ENCODE measurements at regions not wholly inside any gene's neighbourhood (a gene's known extent, or its start where the extent isn't known, plus 50 kb on each side); places are given as distances from the start of the nearest gene placed in this dataset.
"Not testable (repeated sequence)": the region's sequence is repeated elsewhere in the genome, so short reads cannot be mapped to it uniquely, and the experiment has no call there.

DNA sequence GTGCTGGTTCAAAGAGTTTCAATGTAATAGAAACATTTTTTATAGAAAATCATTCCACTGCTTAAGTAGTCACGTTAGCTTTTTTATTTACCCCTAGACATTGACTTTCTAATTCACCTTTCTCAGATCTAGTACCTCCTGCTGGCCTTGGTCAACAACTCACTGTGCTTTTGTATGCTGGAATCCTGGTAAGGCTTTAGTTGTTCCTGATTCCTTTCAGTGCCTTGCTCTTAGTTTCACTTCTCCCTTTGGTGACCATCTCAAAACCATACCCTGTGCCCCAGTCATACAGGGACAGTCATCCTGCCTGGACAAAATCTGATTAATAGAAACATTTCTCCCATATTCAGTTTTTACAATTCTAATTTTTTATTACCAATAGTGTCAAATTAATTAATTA lies 130.2 kb downstream of the GPR37 start:
- intact Hi-C loops (cut with DNase I): no loop called here
- Histone ChIP-seq H3K36me3 (no peaks in the 10 kb centered on the region), H3K4me3 (no peak overlapping the region), H3K9me3 (no peaks in the 10 kb centered on the region), H3K27me3 (no peaks in the 10 kb centered on the region), H3K4me1 (ENCODE audit: insufficient read depth) (no peaks in the 10 kb centered on the region), H3K27ac (no peak overlapping the region)
- WGBS, 3 donors: 37 to 60% (median 43%) methylated on average over 1 of the region's 1 CpG
- no peak for DNase-seq
- no peak for TF ChIP-seq EP300 (IDR thresholded peaks at IDR 0.05)
- no peak for TF ChIP-seq POLR2A (IDR thresholded peaks at IDR 0.05)
- TF ChIP-seq, protein P1, sequence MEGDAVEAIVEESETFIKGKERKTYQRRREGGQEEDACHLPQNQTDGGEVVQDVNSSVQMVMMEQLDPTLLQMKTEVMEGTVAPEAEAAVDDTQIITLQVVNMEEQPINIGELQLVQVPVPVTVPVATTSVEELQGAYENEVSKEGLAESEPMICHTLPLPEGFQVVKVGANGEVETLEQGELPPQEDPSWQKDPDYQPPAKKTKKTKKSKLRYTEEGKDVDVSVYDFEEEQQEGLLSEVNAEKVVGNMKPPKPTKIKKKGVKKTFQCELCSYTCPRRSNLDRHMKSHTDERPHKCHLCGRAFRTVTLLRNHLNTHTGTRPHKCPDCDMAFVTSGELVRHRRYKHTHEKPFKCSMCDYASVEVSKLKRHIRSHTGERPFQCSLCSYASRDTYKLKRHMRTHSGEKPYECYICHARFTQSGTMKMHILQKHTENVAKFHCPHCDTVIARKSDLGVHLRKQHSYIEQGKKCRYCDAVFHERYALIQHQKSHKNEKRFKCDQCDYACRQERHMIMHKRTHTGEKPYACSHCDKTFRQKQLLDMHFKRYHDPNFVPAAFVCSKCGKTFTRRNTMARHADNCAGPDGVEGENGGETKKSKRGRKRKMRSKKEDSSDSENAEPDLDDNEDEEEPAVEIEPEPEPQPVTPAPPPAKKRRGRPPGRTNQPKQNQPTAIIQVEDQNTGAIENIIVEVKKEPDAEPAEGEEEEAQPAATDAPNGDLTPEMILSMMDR (IDR thresholded peaks at IDR 0.05): no peak

DNA sequence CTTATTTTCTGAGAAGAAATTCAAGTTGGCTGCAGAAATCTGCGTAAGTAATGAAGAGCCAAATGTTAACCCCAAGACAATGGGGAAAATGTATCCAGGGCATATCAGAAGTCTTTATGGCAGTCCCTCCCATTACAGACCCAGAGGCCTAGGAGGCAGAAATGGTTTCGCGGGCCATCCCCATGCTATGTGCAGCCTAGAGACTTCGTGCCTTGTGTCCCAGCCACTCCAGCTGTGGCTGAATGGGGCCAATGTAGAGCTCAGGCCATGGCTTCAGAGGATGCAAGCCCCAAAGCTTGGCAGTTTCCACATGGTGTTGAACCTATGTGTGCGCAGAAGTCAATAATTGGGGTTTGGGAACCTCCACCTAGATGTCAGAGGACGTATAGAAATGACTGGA lies 131.9 kb downstream of the GPR37 start:
- Histone ChIP-seq H3K27me3 (no peaks in the 10 kb centered on the region), H3K9me3 (no peaks in the 10 kb centered on the region), H3K4me1 (ENCODE audit: insufficient read depth) (no peaks in the 10 kb centered on the region), H3K4me3 (no peak overlapping the region), H3K27ac (no peak overlapping the region), H3K36me3 (no peaks in the 10 kb centered on the region)
- WGBS, 3 donors: 78 to 90% (median 90%) methylated on average over 6 of the region's 6 CpGs
- no peak for DNase-seq
- intact Hi-C loops (cut with DNase I): no loop called here
- no peak for TF ChIP-seq POLR2A (IDR thresholded peaks at IDR 0.05)
- no peak for TF ChIP-seq EP300 (IDR thresholded peaks at IDR 0.05)
- TF ChIP-seq, protein P1 (IDR thresholded peaks at IDR 0.05): no peak

DNA sequence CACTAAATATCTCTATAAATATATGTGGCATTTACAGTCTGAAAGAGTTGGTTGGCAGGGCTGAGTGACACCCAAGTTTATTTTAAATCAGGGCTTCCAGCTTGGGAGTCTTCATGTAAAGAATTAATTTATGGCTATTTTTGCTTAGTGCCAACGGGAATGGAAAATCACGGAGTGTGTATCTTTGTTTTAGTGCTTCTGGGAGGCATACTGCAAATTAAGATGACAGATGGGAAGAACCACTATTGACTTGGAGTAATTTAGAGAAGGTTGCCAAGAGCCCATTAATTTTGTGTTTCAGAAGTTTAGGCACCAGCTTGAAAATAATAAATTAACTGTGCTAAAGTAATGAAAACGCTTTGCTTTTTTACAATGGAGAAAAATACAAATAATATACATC lies 135.2 kb downstream of the GPR37 start:
- Histone ChIP-seq H3K36me3 (no peaks in the 10 kb centered on the region), H3K4me3 (no peak overlapping the region), H3K9me3 (no peaks in the 10 kb centered on the region), H3K27ac (no peak overlapping the region), H3K27me3 (no peaks in the 10 kb centered on the region), H3K4me1 (ENCODE audit: insufficient read depth) (no peaks in the 10 kb centered on the region)
- intact Hi-C loops (cut with DNase I): no loop called here
- WGBS, 3 donors: 8 to 25% (median 13%) methylated on average over 3 of the region's 3 CpGs
- no peak for DNase-seq
- TF ChIP-seq, protein P1 (IDR thresholded peaks at IDR 0.05): no peak
- TF ChIP-seq POLR2A (IDR thresholded peaks at IDR 0.05) (no peak), EP300 (IDR thresholded peaks at IDR 0.05) (no peak)

DNA sequence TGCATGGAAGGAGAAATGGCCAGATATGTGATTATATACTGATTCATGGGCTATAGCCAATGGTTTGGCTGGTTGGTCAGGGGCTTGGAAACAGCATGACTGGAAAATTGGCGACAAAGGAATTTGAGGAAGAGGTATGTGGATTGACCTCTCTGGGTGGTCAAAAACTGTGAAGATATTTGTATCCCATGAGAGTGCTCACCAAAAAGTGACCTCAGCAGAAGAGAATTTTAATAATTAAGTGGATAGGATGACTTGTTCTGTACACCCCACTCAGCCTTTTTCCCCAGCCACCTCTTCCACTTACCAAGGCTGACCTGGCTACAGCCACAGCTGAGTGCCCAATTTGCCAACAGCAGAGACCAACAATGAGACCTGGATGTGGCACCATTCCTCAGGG lies 146.7 kb downstream of the GPR37 start:
- H3K4me3 ChIP-seq: no peak overlapping the region
- H3K9me3 ChIP-seq: no peaks in the 10 kb centered on the region
- intact Hi-C loops (cut with DNase I): no loop called here
- H3K27me3 ChIP-seq: no peaks in the 10 kb centered on the region
- WGBS, 3 donors: 76 to 93% (median 92%) methylated on average over 1 of the region's 1 CpG
- no peaks in the 10 kb centered on the region for H3K36me3 ChIP-seq
- no peak overlapping the region for H3K27ac ChIP-seq
- no peaks in the 10 kb centered on the region for H3K4me1 ChIP-seq (ENCODE audit: insufficient read depth)
- TF ChIP-seq EP300 (IDR thresholded peaks at IDR 0.05) (no peak), POLR2A (IDR thresholded peaks at IDR 0.05) (no peak)
- TF ChIP-seq, protein P1 (IDR thresholded peaks at IDR 0.05): no peak
- DNase-seq: no peak

DNA sequence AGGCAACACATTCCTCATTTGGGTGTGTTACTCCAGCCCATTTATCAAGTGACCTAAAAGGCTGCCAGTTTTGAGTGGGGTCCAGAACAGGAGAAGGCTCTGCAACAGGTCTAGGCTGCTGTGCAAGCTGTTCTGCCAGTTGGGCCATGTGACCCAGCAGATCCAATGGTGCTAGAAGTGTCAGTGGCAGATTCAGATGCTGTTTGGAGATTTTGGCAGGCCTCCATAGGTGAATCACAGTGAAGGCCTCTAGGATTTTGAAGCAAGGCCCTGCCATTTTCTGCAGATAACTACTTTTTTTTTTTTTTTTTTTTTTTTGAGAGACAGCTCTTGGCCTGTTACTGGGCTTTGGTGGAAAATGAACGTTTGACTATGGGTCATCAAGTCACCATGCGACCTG lies 147.5 kb downstream of the GPR37 start:
- H3K4me1 ChIP-seq (ENCODE audit: insufficient read depth); DNase-seq; H3K27ac ChIP-seq; H3K27me3 ChIP-seq; H3K36me3 ChIP-seq; H3K4me3 ChIP-seq; intact Hi-C loops (cut with DNase I); H3K9me3 ChIP-seq: not testable (repeated sequence)
- WGBS, 3 donors: 69 to 80% (median 78%) methylated on average over 2 of the region's 2 CpGs

Measured in ovary (tissue), 7 donors.